ENCODE measurements at regions not wholly inside any gene's neighbourhood (a gene's known extent, or its start where the extent isn't known, plus 50 kb on each side); places are given as distances from the start of the nearest gene placed in this dataset.

- DNase-seq = no peak
- 39 to 64% (median 55%) methylated on average over 4 of the region's 4 CpGs for WGBS, 5 donors
- intact Hi-C loops (cut with DNase I; ENCODE audit: low total_unique reads) = no loop called here
Measured at GRCh38 chr20:40931410-40932044, 97.1 kb upstream of the TOP1 start.

GRCh38 chr20:40932436-40932835, 96.2 kb upstream of the TOP1 start:
- H3K27ac ChIP-seq = no peak overlapping the region

More at GRCh38 chr20:40931410-40932044, 97.1 kb upstream of the TOP1 start:
- Histone ChIP-seq H3K4me1 (no peaks in the 10 kb centered on the region), H3K36me3 (no peaks in the 10 kb centered on the region), H3K4me3 (no peak overlapping the region), H3K27ac (no peak overlapping the region), H3K27me3 (replicated peaks in 1 of 7) (no peaks in the 10 kb centered on the region), H3K9me3 (no peaks in the 10 kb centered on the region)
- no peak for TF ChIP-seq CTCF (IDR thresholded peaks at IDR 0.05 in 8 of 11, conservative IDR thresholded peaks at IDR 0.05 in 3 of 11)
- TF ChIP-seq POLR2A (IDR thresholded peaks at IDR 0.05) = no peak
- TF ChIP-seq POLR2AphosphoS5 (IDR thresholded peaks at IDR 0.05) = no peak

GRCh38 chr20:40933758-40934157, 94.9 kb upstream of the TOP1 start:
- no peak overlapping the region for H3K4me3 ChIP-seq
- H3K36me3 ChIP-seq = no peaks in the 10 kb centered on the region
- intact Hi-C loops (cut with DNase I; ENCODE audit: low total_unique reads) = no loop called here
- WGBS, 5 donors = 75 to 80% (median 77%) methylated on average over 1 of the region's 1 CpG
- no peaks in the 10 kb centered on the region for H3K9me3 ChIP-seq
- no peaks in the 10 kb centered on the region for H3K27me3 ChIP-seq (replicated peaks in 1 of 7)
- H3K4me1 ChIP-seq = no peaks in the 10 kb centered on the region
- no peak overlapping the region for H3K27ac ChIP-seq
- TF ChIP-seq CTCF (IDR thresholded peaks at IDR 0.05 in 8 of 11, conservative IDR thresholded peaks at IDR 0.05 in 3 of 11) (no peak), POLR2AphosphoS5 (IDR thresholded peaks at IDR 0.05) (no peak), POLR2A (IDR thresholded peaks at IDR 0.05) (no peak)
- DNase-seq = no peak

More at GRCh38 chr20:40932436-40932835, 96.2 kb upstream of the TOP1 start:
- TF ChIP-seq POLR2AphosphoS5 (IDR thresholded peaks at IDR 0.05) = no peak
- TF ChIP-seq CTCF (IDR thresholded peaks at IDR 0.05 in 8 of 11, conservative IDR thresholded peaks at IDR 0.05 in 3 of 11) = no peak
- no peak for TF ChIP-seq POLR2A (IDR thresholded peaks at IDR 0.05)
- DNase-seq = no peak
- Histone ChIP-seq H3K27me3 (replicated peaks in 1 of 7) (no peaks in the 10 kb centered on the region), H3K9me3 (no peaks in the 10 kb centered on the region), H3K4me3 (no peak overlapping the region), H3K36me3 (no peaks in the 10 kb centered on the region), H3K4me1 (no peaks in the 10 kb centered on the region)
- intact Hi-C loops (cut with DNase I; ENCODE audit: low total_unique reads) = no loop called here
- WGBS, 5 donors = 50 to 82% (median 62%) methylated on average over 1 of the region's 1 CpG

- no peak for DNase-seq
Measured at GRCh38 chr20:40938020-40938419, 90.6 kb upstream of the TOP1 start.

More at GRCh38 chr20:40938020-40938419, 90.6 kb upstream of the TOP1 start:
- Histone ChIP-seq H3K36me3 (no peaks in the 10 kb centered on the region), H3K4me1 (peaks cover 0 to 24% (median 10%) of the 10 kb centered on the region in 6 donors), H3K9me3 (no peaks in the 10 kb centered on the region), H3K27me3 (replicated peaks in 1 of 7) (no peaks in the 10 kb centered on the region), H3K27ac (no peak overlapping the region), H3K4me3 (no peak overlapping the region)
- 76 to 96% (median 91%) methylated on average over 4 of the region's 4 CpGs for WGBS, 5 donors
- intact Hi-C loops (cut with DNase I; ENCODE audit: low total_unique reads) = no loop called here
- TF ChIP-seq POLR2AphosphoS5 (IDR thresholded peaks at IDR 0.05) (no peak), CTCF (IDR thresholded peaks at IDR 0.05 in 8 of 11, conservative IDR thresholded peaks at IDR 0.05 in 3 of 11) (no peak), POLR2A (IDR thresholded peaks at IDR 0.05) (no peak)

Data from spleen (tissue), 11 donors.